Stimulated activated CD8-positive, alpha-beta memory T cell treated with anti-CD3 and anti-CD28 coated beads, Interleukin-15, amount 100 ng/mL, for 1 hour (primary cell): ENCODE measurements at regions not wholly inside any gene's neighbourhood (a gene's known extent, or its start where the extent isn't known, plus 50 kb on each side); places are given as distances from the start of the nearest gene placed in this dataset.

Source experiments
- DNase-seq: peaks from one replicate; pipeline ENCODE4 v3.0.0-alpha.2; 2020; ENCODE audit warnings: low read depth

DNA sequence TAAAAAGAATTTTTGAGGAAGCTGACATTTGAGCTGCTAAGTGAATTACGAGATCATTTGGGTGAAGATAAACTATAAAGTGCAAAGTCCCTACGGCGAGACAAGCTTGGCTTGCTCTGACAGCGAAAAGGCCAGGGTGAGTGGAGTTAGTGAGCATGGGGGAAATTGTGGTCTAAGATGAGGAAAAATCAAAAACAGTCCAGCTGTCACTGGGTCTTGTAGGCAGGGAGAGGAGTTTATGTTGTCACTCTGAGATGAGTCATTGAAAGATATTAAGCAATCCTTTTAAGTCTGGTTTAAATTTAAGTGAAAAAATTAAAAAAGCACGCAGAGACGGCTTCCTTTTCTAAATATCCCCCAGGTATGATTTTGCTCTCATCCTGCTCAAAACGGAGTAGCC is 601.9 kb downstream of the MRPL39 start:
- no peak for DNase-seq

DNA sequence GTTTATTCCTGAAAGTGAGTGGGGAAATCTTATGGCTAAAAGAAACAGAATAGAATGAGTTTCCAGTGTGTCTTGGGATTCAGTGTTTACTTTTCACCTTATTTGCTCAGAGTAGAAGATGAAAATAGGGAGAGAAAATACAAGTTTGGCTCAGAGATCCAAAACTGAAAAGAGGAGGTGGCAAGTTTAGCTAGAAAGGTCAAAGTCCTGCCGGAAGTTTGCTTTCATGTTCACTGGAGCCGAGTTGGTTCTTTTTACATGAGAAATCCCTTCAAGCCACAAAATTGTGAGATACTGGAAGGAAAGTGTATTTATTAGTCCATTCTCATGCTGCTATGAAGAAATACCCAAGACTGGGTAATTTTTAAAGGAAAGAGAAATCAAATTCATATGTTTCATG is 604.6 kb downstream of the MRPL39 start:
- no peak for DNase-seq

DNA sequence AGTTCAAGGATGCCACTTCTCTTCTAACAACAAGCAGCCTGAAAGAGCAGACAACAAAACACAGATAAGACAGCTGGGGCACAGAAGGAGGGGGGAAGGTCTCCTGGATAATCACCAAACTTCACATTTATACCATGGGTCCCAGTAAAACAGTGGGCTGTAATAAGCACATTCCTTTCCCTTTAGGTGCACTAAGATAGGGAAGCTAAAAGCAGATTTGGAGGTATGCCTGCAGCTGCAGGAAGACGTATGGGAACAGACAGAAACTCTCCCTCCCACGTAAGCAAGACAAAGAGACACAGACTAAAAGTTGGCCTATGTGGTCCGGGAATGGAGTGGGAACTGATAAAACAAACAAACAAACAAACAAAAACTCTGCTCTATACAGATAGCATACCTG is 612.1 kb downstream of the MRPL39 start:
- DNase-seq, result no peak

DNA sequence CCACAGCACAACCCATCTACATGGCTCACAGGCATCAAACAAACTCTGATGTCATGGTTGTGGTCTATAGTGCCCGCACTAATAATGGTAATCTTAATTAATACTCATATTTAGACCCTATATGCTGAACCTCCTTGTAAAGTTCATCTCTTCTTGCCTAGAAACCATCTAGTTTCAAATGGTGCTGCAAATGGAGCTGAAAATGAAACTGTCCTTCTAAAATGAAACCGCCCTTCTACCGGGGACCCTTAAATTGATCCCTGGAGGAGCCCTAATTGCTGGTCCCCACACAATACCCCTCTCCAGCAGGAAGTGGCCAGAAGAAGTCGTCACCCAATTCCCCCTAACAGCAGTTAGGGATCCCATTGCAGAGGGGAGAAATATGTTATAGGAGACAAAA is 612.6 kb downstream of the MRPL39 start:
- no peak for DNase-seq

DNA sequence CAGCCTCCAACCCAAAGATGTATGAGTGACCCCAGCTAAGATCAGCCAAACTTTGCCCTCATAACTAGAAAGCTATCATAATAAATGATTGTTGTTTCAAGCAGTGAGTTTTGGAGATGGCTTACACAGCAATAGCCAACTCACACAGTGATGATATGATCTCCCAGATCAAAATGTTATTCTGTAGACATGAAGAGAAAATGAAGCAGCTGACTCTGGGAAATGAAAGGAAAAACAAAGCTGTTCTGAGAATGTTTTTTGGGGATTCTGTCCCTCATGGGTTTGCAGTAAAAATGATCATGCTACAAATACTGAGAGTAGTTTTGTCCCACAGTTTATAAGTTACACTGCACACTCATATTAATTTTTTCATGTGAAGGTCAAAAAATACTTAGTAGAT is 617.8 kb downstream of the MRPL39 start:
- DNase-seq, result no peak

DNA sequence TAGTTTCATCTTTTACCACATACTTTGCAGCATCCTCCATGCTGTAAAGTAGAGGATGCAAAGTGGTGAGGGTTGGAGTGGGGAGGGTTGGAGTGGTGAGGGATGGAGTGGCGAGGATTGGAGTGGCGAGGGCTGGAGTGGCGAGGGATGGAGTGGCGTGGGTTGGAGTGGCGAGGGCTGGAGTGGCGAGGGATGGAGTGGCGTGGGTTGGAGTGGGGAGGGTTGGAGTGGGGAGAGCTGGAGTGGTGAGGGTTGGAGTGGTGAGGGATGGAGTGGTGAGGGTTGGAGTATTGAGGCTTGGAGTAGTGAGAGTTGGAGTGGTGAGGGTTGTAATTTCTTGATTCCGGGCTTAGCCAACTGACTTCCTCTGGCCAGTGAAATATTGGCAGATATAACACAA is 618.3 kb downstream of the MRPL39 start:
- DNase-seq, result no peak

DNA sequence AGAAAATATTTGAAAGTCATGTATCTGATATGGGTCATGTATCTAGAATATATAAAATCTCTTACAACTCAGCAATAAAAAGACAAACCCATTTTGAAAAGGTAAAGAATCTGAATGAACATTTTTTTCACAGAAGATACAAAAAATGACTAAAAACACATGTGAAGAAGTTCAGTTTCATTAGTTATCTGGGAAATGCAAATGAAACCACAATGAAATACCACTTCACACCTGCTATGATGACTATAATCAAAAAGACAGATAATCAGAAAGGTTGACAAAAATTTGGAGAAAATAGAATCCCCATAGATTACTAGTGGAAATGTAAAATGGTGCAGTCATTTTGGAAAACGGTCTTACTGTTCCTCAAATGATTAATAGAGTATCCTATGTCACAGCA is 631.0 kb downstream of the MRPL39 start:
- DNase-seq, result no peak

DNA sequence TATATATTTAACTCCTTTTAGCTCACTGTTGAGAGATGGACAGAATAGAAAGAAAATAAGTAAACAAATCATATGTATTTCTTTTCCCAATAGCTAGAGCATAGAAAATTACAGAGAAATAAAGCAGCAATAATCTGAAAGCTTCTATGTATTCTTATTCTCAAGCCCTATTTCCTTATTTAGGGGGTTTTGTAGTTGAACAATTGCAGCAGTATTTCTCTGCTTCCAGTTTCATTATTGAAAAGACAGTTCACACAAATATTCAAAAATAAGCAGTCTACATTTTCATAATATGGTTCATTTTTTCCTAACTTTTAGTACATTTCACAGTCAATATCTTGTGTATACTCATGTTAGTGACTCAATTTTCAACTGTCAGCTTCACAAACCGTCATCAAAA is 638.2 kb downstream of the MRPL39 start:
- DNase-seq, result no peak

DNA sequence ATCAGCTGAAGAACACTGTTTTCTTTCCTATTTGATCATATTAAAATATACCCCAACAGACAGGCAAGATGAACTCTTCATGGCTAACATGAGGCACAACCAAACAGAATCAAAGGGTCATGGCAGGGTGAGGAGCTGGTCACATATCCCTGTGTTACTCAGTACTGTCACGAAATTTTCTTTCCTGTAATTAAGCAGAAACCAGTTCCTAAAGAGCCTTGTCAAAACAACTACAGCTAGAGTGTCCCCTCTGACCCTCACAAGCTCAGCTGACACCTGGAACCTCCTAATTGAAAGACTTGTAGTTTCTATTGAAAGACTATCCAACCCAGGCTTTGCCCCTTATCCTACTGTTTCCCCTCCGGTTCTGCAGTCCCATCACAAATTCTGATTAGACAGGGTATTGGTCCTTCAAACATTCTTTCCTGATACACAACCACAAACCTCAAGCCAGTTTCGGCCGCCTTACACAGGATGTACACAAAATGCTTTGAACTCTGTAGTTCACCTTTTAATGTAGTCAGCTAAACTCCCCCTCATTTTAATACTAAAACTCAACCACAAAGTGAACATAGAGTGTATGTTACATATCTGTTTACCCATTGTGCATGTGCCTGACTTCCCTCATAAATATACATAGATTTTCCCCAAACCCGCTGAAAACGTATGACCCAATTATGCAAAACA is 651.9 kb downstream of the MRPL39 start:
- no peak for DNase-seq

DNA sequence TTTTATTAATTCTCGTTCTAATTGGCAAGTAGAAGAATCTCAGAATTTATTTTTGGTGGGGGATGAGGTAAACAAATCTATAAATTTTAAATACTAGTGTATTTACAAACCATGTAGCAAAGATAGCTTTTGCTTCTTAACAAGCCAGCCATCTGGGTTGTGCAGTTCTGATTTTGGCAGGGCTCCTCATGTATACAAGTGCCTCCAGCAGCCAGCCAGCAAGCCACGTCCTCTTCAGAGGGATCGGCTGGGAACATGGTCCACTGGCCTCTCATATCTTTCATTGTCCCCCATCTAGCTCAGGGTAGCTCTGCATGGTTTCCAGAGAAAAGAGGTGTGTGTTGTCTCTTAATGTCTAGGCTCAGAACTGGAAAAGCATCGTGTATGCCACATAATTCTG is 659.1 kb downstream of the MRPL39 start:
- DNase-seq, result no peak

DNA sequence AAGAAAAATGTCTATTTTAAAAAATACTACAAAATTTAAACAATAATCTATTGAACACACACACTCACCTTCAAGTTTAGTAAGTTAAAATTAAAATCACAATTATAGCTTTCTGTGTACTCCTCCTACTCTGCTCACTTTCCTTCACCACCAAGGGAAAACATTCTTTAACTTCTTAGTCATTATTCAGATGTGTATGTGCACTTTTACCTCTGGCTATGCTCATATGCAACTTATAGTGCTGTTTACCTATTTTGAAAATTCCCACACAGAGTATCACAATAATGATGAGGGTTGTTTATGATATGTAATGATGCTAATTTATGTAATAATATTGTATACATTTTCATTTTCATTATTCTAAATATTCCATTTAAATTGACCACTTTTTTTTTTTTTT is 661.4 kb downstream of the MRPL39 start:
- no peak for DNase-seq

DNA sequence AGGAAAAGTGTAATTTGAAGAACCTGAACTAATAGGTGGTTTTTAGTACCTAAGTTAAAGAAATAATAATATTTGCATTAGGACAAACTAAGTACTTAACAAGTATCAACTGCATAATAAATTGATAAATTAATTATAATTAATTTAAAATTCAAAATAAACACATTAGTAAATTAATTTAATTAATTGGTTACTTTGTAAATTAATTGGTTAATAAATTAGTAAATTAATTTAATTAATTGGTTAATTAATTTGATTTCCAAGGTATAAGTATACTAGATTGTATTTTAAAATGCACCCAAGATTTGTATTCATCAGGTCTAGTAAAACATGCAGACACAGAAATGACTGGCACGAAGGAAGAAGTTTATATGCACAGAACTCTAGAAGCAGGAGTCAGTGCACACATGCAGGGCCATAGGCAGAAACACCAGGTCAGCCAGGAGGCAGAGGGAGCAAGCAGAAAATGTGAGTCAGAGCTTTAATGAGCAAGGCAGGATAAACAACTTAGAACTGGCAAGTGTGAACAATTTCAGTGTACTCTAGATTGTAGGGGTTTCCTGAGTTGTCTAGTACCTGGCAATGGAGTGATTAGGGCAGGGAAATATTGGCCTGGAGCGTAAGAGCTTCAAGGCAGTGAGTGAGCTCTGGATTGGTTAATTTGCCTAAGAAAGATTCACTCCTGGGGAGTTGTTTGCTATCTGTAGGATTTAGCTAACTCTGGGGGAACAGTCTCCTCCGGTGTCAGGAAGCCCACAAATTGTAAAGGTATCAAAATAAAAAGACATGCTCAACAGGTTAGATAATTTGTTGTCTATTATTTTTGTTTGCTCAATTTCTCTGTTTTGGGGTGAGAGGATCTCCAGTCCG is 665.7 kb downstream of the MRPL39 start:
- DNase-seq, result no peak

DNA sequence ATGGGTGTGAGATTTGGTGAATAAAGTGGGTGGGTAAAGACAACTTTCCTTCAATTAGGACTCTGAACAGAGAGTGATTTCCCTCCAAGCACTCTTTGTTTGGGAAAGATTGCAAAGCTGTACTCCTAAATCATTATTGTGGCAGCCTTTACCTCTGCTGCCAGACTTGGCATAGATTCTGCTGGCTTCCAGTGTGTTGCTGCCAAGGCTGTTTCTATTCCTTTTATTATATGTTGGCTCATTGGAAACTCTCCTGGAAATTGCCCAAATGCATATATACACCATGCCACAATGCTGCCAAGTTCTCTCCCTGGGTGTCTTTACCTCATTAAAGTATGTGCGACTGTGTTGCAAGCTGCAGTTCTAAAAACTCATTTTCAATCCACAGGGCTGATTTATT is 668.0 kb downstream of the MRPL39 start:
- DNase-seq, result no peak

DNA sequence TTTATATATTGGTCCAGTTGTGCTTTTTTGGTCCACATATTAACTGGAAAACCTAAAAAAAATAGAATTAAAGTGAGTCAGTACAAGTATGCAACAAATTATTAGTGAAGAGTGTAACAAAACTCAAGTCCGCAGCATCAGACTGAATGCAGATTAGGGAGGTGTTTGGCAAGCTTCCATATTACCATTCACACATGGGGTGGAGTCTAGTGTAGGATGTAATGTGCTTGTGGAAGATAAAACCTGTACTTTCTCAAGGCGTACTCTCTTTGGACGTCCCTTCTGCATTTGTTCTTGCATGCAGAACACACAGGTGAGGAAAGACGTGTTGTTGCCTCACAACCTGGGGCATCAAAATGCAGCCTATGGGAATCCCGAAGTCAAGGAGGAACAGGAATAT is 668.7 kb downstream of the MRPL39 start:
- no peak for DNase-seq

DNA sequence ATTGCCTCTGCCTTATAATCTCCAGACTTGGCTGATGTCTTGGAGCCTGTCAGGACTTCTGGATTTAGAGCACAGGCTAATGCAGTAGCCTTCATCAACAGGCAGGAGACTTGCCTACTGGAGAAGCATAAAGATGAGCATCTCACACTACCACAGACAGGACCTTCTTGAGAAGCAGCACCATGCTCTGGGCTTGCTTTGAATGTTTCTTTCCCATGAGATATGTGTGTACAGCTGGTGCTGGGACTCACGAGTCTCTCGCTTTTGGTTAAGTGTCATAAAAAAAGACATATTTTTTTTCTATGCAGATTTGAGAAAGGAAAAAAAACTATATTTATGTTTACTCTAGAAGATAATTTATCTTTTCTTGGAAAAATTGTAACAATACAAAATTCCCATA is 671.3 kb downstream of the MRPL39 start:
- DNase-seq, result no peak

DNA sequence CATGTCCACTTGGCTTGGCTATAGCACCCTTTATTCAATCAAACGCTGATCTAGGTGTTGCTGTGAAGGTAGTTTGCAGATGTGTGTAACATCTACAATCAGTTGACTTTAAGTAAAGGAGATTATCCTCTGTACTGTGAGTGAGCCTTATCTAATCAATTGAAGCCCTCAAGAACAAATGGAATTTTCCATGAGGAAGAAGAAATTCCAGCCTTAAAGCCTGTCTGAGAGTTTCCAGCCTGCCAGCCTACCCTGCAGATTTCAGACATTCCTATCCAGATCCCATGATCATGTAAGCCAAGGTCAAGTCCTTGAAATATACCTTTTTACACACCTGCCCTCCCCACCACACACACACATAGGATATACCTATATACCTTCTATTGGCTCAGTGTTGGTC is 696.7 kb downstream of the MRPL39 start:
- no peak for DNase-seq

DNA sequence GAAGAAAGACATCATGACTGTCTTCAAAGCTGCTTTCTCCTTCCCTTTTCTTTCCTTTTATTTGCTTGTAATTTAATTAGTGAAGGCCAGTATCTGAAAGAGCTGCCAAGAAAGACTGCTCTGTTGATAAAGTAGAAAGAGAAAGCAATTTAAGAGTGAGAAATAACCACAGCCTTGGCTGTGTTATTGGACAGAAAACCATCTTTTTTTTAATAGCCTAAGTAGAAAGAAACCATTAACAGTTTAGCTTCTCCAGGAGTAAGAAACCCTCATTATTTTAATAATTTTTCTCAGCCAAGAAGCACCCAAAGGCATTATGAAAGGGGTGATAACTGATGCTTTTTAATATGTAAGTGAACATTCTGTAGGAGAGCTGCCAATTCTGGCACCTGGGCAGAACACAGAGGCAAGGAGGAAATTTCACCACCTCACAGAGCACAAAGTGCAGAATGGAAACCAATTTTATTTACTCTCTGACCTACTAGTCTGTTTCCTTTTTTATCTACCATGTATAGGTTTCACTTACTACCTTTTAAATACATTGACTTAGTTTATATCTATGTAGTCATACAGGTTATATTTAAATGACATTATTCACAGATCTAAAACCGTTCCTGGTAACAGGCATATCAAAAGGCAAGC is 703.2 kb downstream of the MRPL39 start:
- no peak for DNase-seq

DNA sequence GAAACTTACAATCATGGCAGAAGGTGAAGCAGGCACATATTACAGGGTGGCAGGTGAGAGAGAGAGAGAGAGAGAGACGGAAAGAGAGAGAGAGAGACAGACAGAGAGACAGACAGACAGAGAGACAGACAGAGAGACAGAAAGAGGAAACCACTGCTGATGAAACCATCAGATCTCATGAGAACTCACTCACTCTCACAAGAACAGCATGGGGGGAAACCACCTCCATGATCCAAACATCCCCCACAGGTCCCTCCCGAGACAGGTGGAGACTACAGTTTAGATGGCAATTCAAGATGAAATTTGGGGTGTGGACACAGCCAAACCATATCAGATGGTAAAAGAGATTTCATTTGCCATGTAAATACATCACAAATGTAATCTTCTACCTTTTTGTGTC is 708.1 kb downstream of the MRPL39 start:
- DNase-seq, result no peak

DNA sequence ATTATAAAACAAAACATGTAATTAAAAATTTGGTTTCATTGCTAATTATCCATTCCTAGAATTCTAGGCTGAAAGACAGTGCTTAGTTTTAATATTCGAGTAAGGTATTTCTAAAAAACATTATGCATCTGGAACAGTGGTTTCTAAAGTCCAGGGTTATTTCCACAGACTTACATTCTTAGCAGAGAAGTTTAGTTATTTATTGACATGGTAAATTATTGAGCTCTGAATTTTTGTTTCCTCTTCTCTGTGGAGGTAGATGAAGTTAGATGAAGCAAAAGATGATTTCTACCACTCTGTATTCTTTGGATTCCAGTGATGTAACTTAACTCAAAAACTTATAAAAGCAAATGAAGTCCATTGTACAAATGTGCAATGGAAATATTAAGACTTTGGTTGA is 709.4 kb downstream of the MRPL39 start:
- DNase-seq, result no peak

DNA sequence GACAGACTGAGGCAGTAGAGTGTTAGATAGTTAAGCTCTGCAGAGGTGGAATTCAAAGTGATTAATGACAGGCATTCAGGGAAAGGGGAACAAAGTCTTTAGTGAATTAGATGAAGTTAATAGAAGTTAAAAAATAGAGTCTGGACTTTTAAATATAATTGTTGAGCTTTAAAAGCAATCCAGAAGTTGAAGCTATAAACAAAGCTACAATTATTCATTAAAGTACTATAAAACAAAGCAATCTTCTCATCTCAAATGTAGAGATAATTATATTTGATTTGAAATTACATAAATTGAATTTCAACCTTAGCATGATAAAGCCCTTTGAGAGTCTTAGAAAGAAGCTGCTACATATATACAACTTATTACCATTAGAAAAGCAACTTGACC is 710.6 kb downstream of the MRPL39 start:
- DNase-seq, result no peak

DNA sequence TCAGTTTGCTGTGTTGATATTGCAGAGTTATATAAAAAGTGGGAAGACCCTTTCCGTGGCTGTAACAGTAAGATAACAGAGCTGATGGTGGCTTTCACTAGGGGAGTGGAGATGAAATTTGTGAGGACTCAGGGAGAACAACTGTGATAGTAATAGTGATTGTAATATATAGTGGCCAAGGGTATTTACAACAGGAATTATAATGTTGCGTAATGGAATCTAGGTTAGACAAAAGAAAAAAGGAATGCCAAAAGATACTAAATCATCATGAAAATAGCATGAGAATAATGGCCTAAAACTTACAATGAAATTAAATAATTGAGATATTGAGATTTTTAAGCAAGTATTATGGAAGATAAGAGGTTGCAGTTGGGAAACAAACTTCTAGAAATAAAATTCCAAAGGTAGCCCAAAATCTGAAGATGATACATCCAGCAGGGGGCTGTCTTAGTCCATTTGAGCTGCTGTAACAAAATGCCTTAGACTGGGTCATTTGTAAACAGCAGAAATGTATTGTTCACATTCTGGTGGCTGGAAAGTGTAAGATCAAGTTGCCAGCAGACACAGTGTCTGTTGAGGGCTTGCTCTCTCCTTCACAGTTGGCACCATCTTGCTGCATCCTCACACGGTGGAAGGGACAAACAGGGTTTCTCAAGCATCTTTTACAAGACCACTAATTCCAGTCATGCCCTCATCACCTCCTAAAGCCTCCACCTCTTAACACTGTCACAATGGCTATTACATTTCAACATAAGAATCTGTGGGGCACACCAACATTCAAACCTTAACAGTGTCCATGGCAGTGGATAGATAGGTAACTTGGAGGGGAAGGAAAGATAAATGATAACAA is 711.2 kb downstream of the MRPL39 start:
- DNase-seq, result no peak

DNA sequence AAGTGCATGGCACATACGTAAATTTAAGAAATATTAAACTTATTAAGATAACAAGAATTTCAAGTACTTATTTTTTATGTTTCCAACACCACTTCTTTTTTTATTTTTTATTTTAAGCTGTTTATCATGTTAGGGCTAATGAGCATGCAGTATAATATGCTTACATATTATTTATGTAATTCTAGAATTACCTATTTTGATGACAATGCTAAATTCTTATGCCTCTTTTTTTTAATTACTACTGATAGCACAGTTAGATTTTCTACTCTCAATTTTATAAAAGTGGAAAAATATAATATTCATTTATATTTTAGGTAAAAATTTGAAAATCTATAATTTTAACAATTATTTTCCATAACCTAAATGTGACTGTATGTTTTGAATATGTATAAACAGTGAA is 713.0 kb downstream of the MRPL39 start:
- no peak for DNase-seq
